ENCODE measurements at regions not wholly inside any gene's neighbourhood (a gene's known extent, or its start where the extent isn't known, plus 50 kb on each side); places are given as distances from the start of the nearest gene placed in this dataset.

DNA sequence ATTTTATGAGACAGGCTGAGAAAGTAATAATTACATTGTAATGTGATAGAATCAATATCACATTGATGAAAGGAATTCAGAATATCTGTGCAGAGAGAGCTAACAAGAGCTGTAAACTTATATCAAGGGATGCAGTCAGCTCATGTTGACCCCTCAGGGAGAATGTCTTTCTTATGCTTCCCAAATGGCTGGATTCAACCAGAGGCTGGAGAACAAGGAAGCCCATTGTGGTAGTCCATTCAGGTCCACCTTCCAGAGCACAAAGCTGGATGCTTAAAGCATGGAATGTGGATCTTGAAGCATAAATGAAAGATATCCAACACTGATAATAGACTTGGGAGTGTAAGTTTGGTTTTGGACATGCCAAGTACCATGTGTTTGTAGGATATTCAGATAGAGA is 220.0 kb downstream of the FIGN start:
- Histone ChIP-seq H3K27me3 (no peaks in the 10 kb centered on the region), H3K36me3 (no peaks in the 10 kb centered on the region), H3K9me3 (no peaks in the 10 kb centered on the region), H3K4me1 (no peaks in the 10 kb centered on the region), H3K4me3 (no peak overlapping the region), H3K27ac (no peak overlapping the region)
- DNase-seq (no peak), ATAC-seq (no peak)
- intact Hi-C loops (cut with DNase I) = no loop called here
- no peak for TF ChIP-seq POLR2A (IDR thresholded peaks at IDR 0.05)
- TF ChIP-seq, protein P1, sequence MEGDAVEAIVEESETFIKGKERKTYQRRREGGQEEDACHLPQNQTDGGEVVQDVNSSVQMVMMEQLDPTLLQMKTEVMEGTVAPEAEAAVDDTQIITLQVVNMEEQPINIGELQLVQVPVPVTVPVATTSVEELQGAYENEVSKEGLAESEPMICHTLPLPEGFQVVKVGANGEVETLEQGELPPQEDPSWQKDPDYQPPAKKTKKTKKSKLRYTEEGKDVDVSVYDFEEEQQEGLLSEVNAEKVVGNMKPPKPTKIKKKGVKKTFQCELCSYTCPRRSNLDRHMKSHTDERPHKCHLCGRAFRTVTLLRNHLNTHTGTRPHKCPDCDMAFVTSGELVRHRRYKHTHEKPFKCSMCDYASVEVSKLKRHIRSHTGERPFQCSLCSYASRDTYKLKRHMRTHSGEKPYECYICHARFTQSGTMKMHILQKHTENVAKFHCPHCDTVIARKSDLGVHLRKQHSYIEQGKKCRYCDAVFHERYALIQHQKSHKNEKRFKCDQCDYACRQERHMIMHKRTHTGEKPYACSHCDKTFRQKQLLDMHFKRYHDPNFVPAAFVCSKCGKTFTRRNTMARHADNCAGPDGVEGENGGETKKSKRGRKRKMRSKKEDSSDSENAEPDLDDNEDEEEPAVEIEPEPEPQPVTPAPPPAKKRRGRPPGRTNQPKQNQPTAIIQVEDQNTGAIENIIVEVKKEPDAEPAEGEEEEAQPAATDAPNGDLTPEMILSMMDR (IDR thresholded peaks at IDR 0.05) = no peak

DNA sequence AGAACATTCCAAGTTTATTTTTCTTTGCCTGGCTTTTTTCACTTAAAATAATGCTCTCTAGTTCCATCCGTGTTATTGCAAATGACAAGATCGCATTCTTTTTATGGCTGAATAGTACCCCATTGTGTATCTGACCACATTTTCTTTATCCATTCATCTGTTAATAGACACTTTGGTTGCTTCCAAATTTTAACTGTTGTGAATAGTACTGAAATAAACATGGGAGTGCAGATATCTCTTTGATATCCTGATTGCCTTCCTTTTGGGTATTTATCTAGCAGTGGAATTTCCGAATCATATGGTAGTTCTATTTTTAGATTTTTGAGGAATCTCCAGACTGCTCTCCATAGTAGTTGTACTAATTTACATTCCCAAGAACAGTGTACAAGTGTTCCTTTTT is 230.5 kb downstream of the FIGN start:
- ATAC-seq (no peak), DNase-seq (no peak)
- H3K27me3 ChIP-seq = no peaks in the 10 kb centered on the region
- no peak overlapping the region for H3K4me3 ChIP-seq
- H3K27ac ChIP-seq = no peak overlapping the region
- no peaks in the 10 kb centered on the region for H3K36me3 ChIP-seq
- no peaks in the 10 kb centered on the region for H3K9me3 ChIP-seq
- TF ChIP-seq POLR2A (IDR thresholded peaks at IDR 0.05) = no peak
- TF ChIP-seq, protein P1 (IDR thresholded peaks at IDR 0.05) = no peak
- WGBS (ENCODE audit: insufficient coverage, low coverage, low lambda C conversion rate, missing lambda C conversion rate) = 70% methylated on average over 3 of the region's 3 CpGs
- H3K4me1 ChIP-seq = no peaks in the 10 kb centered on the region
- intact Hi-C loops (cut with DNase I) = no loop called here

DNA sequence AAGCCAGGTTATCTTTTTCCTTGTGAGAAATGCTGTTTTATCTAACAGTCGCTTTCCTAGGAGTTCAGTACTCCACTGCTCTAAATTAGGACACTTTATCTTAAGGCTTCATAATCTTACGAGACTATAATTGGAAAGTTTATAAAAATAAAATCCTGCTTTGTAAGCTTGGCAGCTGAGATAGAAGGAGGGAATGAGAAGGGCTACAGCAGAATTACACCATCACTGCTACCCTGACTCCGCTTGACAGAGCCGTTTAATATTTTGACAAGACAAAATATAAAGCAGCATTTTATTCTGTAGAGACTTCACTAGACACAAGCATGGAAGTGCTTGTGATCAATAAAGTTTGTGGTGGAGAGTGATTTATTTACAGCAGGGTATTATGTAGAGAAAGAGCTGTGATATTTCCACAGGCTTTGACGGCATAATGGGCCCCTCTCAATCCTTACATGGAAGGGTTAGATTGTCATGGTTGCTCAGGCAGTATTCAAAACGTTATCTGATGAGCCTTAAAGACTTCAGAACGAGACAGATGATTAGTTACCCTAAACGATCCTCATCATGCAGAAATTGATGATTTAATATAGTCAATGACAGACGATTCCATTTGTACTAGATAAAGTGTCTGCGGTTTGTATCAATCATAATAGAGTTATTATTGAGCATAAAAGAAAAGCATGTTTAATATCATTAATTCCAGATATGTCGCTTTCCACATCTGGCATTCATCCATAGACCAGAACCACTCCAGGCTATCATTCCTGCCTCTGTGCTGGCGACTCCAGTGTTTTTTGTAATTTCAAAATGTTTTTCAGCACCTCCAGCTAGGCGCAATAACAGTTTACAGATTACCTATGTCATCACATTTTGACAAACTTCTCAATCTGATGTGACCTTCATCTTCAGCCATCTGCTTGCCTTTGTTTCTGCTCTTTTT is 242.2 kb downstream of the FIGN start:
- intact Hi-C loops (cut with DNase I) = no loop called here
- WGBS (ENCODE audit: insufficient coverage, low coverage, low lambda C conversion rate, missing lambda C conversion rate) = 55% methylated on average over 13 of the region's 13 CpGs
- Histone ChIP-seq H3K9me3 (peaks cover 0 to 2% (median 0%) of the 10 kb centered on the region in 4 donors), H3K4me1 (no peaks in the 10 kb centered on the region), H3K4me3 (no peak overlapping the region), H3K36me3 (no peaks in the 10 kb centered on the region), H3K27ac (no peak overlapping the region), H3K27me3 (no peaks in the 10 kb centered on the region)
- no peak for TF ChIP-seq POLR2A (IDR thresholded peaks at IDR 0.05)
- TF ChIP-seq, protein P1 (IDR thresholded peaks at IDR 0.05) = no peak
- no peak for ATAC-seq
- DNase-seq = no peak

DNA sequence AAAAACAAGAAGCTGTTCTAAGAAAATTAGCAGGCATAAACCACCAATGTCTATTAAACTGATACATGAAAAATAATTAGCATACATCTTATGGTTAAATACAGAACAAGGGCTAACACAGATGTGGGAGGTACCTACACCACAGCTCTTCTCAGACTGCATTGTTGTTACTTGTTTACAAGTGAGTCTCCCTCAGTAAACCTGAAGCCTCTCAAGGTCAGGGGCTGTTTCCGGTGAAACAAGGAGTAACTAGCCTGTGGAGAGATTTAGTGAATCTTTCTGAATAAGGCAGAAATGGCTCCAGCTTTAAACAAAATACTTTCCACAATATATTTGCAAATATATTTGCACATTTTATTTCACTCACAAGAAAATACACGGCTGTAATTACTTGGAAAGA is 244.0 kb downstream of the FIGN start:
- ATAC-seq = no peak
- intact Hi-C loops (cut with DNase I) = no loop called here
- no peak overlapping the region for H3K27ac ChIP-seq
- no peaks in the 10 kb centered on the region for H3K27me3 ChIP-seq
- no peaks in the 10 kb centered on the region for H3K4me1 ChIP-seq
- DNase-seq = no peak
- H3K9me3 ChIP-seq = peaks cover 0 to 2% (median 0%) of the 10 kb centered on the region in 4 donors
- WGBS (ENCODE audit: insufficient coverage, low coverage, low lambda C conversion rate, missing lambda C conversion rate) = 70% methylated on average over 2 of the region's 2 CpGs
- no peaks in the 10 kb centered on the region for H3K36me3 ChIP-seq
- TF ChIP-seq, protein P1 (IDR thresholded peaks at IDR 0.05) = no peak
- no peak for TF ChIP-seq POLR2A (IDR thresholded peaks at IDR 0.05)
- H3K4me3 ChIP-seq = no peak overlapping the region
